ENCODE measurements at regions not wholly inside any gene's neighbourhood (a gene's known extent, or its start where the extent isn't known, plus 50 kb on each side); places are given as distances from the start of the nearest gene placed in this dataset.
"Not testable (repeated sequence)": the region's sequence is repeated elsewhere in the genome, so short reads cannot be mapped to it uniquely, and the experiment has no call there.

DNA sequence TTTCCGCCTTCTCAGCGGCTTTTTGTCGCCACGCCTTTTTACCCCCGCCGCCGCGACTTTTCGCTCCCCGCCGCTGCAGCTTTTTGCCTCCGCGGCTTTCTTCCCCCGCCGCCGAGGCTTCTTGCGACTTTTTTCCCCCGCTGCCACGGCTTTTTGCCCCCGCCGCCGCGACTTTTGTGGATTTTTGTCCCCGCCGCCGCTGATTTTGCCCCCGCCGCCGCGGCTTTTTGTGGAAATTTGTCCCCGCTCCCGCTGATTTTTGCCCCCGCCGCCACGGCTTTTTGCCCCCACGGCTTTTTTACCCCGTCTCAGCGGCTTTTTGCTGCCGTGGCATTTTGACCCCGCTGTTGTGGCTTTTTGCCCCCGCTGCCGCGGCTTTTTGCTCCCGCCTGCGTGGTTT lies 4829.2 kb upstream of the OR11H1 start:
- TF ChIP-seq, protein P1, sequence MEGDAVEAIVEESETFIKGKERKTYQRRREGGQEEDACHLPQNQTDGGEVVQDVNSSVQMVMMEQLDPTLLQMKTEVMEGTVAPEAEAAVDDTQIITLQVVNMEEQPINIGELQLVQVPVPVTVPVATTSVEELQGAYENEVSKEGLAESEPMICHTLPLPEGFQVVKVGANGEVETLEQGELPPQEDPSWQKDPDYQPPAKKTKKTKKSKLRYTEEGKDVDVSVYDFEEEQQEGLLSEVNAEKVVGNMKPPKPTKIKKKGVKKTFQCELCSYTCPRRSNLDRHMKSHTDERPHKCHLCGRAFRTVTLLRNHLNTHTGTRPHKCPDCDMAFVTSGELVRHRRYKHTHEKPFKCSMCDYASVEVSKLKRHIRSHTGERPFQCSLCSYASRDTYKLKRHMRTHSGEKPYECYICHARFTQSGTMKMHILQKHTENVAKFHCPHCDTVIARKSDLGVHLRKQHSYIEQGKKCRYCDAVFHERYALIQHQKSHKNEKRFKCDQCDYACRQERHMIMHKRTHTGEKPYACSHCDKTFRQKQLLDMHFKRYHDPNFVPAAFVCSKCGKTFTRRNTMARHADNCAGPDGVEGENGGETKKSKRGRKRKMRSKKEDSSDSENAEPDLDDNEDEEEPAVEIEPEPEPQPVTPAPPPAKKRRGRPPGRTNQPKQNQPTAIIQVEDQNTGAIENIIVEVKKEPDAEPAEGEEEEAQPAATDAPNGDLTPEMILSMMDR (conservative IDR thresholded peaks at IDR 0.05; ENCODE audit: low read depth, low read length) = not testable (repeated sequence)
- not testable (repeated sequence) for TF ChIP-seq EZH2phosphoT487 (IDR thresholded peaks at IDR 0.05; ENCODE audit: borderline replicate concordance, low read length)
